ENCODE measurements at regions not wholly inside any gene's neighbourhood (a gene's known extent, or its start where the extent isn't known, plus 50 kb on each side); places are given as distances from the start of the nearest gene placed in this dataset.
"Not testable (repeated sequence)": the region's sequence is repeated elsewhere in the genome, so short reads cannot be mapped to it uniquely, and the experiment has no call there.

DNA sequence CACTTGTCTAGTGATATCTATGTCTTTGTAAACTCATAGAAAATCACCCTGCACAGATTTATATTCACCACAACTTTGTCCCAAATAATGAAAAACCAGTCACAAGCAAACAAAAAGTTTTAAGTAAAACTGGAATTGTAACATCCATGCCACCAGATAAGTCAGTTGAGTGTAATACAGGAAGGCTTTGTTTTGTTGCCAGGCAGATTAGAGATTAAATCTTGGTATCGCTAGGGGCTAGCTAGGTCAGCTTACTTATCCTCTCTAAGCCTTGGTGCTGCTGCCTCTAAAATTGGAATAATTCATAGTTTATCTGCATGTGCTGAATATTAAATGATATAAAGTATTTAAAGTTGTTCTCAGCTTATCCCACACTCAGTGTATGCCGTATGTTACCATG, 1062.5 kb downstream of the CDH9 start:
- DNase-seq (ENCODE audit: low read depth), result no peak

DNA sequence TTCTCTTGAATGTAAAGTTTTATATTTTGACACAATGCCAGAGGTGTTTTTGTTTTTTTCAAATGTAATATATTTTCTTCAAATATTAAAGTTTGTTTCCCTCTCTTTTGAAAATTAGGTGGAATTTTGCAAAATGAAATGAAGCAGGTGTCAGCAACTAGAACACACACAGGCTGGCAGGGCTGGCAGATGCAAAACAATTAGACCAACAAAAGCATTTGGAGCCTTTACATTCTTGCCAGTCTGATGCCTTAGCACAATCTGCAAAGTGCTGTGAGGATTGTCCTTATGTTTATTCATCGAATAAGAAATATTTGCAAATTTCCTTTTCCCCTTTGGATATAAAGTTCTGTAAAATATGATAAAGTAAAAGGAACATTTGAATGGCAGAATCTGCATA, 1063.9 kb downstream of the CDH9 start:
- DNase-seq (ENCODE audit: low read depth), result no peak

DNA sequence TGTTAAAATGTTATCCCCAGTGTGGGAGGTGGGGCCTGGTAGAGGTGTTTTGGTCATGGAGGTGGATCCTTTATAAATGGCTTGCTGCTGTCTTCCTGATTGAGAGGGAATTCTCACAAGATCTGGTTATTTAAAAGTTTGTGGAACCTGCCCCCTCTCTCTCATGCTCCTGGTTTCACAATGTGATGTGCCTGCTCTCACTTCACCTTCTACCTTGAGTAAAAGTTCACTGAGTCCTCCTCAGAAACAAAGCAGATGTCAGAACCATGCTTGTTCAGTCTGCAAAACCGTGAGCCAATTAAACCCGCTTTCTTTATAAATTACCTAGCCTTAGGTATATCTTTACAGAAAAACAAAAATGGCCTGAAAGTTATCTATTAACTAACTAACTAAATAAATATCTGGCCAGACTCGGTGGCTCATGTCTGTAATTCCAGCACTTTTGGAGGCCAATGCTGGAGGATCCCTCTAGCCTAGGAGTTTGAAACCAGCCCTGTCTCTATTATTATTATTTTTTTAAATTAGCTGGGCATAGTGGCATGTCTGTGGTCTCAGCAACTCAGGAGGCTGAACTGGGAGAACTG, 1067.4 kb downstream of the CDH9 start:
- DNase-seq (ENCODE audit: low read depth), result no peak

DNA sequence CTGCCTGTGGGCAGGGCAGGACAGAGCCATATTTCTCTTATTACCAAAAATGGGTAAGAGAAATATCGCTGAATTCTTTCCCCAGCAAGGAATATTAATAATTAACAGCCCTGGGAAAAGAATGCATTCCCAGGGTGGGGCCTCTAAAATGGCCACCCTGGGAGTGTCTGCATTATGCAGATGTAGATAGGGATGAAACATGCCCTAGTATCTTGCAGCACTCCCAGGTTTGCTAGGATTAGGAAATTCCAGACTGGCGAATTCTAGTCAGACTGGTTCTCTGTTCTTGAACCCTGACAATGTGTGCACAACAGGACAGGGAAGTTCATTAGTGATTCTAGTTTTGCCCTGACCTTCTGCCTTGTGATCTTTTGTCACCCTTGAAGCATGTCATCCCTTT, 1069.3 kb downstream of the CDH9 start:
- not testable (repeated sequence) for DNase-seq (ENCODE audit: low read depth)

DNA sequence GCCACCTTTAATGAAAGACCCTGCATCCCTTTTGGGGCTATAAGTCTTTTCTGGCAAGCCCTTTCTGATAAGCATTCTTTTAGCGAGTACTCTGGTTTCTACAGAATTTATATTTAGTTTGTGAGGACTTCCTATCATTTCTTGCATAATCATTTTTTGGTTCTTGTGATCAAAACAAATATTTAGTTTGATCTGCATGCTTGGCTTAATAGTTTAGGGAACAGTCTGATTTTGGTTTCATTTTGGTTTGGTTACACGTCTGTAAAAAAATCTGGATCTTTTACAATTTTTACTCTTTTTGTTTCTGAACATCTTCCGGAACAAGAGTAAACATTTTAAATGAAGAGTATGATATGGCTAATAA, 1074.4 kb downstream of the CDH9 start:
- DNase-seq (ENCODE audit: low read depth), result no peak

DNA sequence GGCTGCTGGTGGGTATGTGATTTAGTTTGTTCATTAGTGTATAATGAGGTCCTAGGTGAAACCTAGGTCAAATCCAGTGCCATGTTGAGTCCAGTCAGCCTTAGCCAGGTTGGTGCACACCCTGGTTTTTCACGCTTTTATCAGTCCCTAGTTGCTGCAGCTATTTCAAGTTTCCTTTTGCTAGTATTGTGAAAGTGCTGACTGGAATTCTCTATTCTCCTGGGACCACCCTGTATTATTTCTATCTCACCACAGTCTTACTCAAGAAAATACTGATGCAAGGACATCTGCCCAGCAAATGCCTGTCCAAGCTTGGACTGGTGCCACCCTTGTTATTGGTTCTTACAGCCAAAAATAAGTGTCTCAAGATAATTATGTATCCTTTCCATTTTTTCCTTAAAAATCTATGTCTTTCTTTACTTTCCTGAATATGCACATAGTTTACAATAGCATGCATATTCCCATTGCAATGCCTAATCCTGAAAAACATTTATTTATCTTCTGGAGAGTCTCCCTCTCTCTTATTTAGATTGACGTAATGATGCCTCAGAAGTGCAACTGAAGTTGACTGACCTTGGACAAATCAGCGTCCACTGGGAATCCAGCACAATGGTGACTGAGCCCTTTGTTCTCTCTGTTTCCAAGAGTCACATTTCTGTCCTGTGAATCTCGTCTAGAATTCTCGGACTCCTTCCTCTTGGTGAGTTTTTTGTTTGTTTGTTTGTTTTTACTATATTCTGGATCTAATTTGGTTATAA, 1075.0 kb downstream of the CDH9 start:
- no peak for DNase-seq (ENCODE audit: low read depth)

DNA sequence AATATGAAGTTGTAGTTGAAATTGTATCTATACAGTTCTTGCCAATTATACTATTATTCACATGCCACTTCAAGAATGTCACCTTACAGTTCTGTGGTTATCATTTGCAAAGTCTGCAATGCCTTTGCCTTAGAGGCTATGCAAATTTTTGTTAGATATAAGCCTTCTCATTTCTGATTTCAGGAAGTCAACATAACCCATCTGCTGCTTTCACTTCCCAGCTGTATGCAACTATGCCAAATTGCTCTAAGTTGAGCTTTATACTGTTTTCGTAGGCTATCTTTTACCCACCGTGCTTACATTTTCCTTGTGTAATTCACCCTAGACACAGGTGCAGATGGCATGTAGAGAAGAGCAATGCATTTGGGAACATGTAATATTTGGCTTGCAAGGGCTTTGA, 1083.0 kb downstream of the CDH9 start:
- DNase-seq (ENCODE audit: low read depth), result no peak

DNA sequence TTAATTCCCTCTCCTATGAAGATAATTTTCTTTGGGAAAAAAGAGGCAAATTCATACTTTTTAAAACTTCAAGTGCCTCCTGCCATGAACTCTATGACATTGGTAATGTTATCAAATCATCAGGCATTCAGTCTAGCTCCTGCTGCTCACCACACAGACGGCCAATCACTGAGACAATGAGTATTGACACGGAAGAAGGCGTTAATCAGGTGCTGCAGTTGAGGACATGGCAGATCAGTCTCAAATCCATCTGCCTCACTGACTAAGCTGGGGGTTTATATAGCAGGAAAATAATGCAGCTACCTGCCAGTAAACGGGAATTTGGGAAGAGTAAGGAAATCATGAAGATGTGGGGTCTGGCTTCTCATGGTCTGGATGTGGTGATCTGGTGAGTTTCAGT, 1087.7 kb downstream of the CDH9 start:
- DNase-seq (ENCODE audit: low read depth), result no peak

DNA sequence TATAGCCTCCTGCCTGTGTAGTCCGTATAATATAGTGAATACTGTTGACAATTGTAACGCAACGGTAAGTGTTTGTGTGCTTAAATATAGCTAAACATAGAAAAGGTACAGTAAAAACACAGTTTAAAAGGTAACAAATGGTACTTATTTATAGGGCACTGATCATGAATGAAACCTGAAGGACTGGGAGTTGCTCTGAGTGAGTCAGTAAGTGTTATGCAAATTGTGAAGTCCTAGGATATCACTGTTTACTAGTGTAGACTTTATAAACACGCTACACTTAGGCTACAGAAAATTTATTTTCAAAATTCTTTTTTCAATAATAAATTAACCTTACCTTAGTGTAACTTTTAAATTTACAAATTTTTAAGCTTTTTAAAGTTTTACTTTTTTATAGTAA, 1090.1 kb downstream of the CDH9 start:
- DNase-seq (ENCODE audit: low read depth), result no peak

DNA sequence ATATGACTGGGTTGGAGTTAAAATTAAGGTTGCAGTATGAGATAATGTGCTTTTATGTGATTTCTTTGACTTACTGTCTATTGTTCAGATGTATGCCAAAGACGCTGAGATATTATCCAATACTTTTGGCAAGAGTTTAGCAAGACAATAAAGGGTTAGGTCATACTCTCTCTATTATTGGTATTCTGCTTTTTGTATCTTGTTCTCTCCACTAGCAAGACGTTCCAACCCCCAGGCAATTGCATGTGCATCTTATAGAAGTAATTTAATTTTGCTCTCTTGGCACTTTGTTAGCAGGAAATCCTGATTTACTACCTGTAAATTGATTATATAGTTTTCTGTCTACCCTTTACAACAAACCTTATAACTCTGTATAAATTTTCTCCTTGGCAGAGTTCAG, 1093.6 kb downstream of the CDH9 start:
- DNase-seq (ENCODE audit: low read depth), result no peak

DNA sequence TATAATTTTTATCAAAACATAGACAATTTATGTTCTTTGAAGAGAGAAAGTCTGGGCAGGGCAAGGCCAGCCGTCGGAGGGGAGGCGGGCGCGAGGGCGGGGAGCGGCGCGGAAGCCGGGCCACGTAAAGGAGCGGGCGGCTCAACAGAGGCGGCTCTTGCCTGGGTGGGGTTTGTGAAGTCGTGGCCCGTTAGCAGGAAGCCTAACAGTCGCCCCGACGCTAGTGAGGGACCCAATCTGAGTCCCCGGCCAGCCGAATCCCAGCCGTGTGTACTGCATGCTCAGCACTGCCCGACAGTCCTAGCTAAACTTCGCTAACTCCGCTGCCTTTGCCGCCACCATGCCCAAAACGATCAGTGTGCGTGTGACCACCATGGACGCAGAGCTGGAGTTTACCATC, 1129.2 kb downstream of the CDH9 start:
- DNase-seq (ENCODE audit: low read depth), result no peak

DNA sequence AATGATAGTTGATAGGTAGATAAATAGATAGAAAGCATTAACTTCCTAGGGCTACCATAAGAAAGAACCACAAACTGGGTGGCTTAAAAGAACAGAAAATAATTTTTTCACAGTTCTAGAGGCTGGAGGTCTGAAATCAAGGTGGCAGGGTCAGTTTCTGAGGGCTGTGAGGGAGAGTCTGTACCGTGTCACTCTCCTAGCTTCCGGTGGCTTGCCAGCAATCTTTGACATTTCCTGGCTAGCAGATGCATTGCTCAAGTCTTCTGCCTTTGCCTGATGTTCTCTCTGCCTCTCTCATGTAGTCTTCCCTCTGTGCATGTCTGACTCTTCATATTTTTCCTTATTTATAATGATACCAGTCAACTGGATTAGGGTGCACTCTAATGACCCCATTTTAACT, 1132.7 kb downstream of the CDH9 start:
- DNase-seq (ENCODE audit: low read depth), result no peak

DNA sequence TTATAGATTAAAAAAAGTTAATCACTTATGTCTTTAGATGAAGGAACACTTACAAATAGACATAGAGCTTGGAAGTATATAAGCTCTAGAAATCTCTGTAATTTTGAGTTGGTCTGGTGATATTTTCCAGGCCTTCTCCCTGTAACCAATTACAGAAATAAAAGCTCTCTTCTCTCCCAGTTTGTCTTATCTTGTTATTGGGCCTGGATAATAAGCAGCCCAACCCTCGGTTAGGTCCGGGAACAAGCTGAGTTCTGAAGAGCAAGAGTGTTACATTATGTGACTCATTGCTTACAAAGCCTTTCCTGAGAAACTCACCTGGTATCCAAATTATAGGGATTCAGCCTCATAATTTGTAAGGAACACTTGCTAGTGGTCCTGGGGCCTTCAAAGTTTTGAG, 1146.2 kb downstream of the CDH9 start:
- no peak for DNase-seq (ENCODE audit: low read depth)

DNA sequence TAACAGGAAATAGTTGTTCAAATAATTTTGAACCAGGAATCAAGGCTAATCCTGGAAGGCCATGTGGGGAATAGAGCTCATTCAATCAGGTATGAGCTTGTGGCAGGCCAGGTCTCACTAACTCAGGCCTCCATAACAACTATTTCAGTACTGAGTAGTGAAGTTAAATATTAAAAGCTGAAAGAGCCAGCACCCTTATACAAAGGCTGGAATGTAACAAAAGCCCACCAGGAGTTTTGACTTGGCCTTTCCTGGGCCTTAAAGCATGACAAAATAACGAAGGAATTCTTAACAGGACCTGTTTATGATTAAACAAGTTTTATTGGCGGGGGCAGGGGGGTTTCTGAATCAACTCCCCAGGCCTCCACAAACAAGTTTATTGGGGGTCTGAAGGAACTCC, 1146.7 kb downstream of the CDH9 start:
- DNase-seq (ENCODE audit: low read depth), result no peak

DNA sequence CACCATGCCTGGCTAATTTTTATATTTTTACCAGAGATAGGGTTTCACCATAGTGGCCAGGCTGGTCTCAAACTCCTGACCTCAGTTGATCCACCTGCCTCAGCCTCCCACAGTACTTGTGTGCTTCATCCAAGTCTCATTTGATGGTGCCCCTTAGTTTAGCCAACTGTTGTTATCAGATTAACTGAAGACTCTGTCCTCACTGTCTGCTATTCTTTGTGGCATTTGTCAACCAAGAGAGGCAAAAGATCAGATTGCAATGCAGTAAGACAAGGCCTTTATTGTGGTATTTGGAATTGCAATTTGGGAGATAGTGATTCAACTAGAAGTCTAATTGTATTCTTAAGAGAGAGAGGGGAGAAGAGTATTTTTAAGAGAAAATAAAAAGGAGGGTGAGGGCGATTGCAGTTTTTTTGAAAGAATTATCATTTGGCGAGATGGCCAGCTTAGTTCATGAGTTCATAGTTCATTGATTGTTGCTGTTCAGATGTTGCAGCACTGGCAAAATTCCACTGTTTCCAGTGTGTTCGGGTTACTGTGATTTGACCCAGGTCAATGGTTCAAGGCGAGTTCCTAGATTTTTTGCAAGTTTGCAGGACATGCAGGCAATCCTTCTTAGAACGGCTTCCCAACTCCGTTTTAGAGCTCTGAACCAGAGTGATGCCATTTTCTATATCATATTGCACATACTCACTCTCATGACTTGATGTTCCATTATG, 1156.9 kb downstream of the CDH9 start:
- DNase-seq (ENCODE audit: low read depth), result no peak

DNA sequence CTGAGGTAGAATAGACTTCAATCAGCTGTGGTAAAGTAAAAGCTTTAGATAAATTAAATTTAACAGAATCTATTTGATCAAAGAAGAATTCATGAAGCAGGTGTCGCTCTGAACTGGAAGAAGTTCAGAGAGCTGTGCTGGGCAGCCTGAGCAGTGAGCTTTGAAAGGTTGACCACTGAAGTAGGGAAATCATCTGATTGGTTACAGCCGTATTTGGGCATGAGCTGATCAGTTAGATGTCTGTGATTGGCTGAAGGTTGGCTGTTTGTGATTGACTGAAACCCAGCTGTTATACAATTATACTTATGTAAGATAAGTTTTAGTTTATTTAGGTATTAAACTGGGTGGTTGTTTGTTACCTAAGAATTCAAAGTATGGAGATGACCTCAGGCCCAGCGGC, 1174.6 kb downstream of the CDH9 start:
- no peak for DNase-seq (ENCODE audit: low read depth)

DNA sequence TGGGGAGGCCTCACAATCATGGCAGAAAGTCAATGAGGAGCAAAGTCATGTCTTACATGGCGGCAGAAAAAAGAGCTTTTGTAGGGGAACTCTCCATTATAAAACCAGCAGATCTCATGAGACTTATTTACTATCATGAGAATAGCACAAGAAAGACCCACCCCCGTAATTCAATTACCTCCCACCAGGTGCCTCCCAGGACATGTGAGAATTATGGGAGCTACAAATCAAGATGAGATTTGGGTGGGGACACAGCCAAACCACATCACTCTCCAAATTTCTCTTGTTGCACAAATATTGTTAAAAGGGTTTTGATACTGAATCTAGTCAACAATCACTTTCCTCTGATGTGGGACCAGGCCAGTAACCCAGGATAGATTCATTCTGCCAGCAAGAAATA, 1176.1 kb downstream of the CDH9 start:
- no peak for DNase-seq (ENCODE audit: low read depth)

DNA sequence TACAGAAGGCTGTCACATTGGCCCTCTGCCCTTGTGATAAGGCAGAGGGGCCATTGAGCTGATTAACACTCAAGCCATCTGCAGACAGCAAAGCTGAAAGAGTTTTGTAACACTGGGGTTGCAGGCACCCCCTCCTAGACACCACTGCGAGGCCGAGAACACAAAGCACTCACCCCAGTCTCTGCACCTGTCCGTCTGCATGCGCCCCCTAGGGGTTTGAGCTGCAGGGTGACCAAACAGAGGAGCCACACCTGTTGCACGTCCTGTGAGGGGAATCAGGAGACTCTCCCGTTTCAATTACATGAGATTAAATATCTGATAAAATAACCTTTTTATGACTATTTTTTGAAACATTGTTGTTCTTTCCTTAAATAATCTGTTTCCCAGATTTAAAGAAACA, 1180.4 kb downstream of the CDH9 start:
- no peak for DNase-seq (ENCODE audit: low read depth)

DNA sequence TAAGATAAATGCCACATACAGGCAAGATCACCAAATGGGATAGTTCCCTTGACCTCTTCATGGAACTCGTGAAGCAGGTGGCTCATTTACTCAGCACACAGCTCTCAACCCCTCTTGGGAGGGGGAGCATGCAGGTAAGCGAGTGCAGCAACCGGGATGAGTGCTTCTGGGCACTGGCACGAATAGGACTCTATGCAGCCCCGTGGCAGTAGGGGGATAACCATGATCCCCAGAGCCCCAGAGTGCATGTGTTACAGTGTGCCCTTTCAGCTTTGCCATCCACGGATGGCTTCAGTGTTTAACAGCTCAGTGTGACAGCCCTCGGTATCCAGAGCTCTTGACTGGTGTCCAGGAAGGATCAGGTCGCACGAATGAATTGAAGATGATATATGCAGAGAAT, 1187.1 kb downstream of the CDH9 start:
- DNase-seq (ENCODE audit: low read depth), result no peak

DNA sequence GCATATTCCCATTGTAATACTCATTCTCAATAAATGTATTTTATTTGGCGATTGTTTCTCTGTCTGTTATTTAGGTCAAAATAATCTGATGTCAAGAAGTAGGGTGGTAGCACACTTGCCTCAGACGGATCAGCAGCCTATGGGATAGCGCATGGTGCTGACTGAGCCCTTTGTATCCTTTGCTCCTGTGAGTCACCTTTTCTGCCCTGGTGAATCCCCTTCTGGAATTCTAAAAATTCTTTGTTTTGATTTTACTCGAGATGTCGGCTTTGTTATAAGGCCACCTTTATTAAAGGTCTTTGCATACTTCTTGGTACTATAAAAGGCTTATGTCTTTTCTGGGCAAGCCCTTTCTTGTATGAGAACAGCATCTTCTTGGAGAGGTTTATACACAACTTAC, 1187.8 kb downstream of the CDH9 start:
- DNase-seq (ENCODE audit: low read depth), result no peak

DNA sequence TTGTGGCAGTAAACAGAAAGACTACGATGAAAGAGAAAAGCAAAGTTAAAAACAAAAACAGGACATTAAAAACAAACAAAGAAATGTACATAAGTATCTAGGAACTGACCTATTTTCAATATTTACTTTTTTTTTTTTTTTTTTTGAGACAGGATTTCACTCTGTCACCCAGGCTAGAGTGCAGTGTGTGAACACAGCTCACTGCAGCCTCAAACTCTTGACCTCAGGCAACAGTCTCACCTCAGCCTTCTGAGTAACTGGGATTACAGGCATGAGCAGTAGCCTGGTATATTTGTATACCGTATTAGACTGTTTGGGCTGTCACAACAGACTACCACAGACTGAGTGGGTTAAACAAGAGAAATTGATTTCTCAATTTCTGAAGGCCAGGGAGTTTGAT, 1189.1 kb downstream of the CDH9 start:
- no peak for DNase-seq (ENCODE audit: low read depth)

DNA sequence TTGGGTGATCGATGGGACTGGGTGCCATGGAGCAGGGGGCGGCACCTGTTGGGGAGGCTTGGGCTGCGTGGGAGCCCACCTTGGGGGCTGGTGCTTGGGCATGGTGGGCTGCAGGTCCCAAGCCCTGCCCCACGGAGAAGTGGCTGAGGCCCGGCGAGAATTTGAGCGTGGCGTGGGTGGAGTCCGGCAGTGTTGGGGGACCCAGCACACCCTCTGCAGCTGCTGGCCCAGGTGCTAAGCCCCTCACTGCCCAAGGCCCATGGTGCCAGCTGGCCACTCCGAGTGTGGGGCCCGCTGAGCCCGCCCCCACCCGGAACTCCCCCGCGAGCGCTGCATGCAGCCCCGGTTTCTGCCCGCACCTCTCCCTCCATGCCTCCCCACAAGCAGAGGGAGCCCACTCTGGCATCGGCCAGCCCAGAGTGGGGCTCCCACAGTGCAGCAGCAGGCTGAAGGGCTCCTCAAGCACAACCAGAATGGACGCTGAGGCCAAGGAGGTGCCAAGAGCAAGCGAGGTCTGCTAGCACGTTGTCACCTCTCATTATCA, 1178.6 kb upstream of the CDH10 start:
- no peak for DNase-seq (ENCODE audit: low read depth)
